Stomach (tissue), 4 donors: ENCODE measurements at regions not wholly inside any gene's neighbourhood (a gene's known extent, or its start where the extent isn't known, plus 50 kb on each side); places are given as distances from the start of the nearest gene placed in this dataset.

Source experiments
- CTCF ChIP-seq, 7 experiments: fragments of 450-650 bp in 4 of 7; fragments of 200-600 bp in 3 of 7; sonication (generic) in 3 of 7; IDR thresholded peaks; one replicate each; pipeline ENCODE4 v1.5.1; 2016 to 2019; ENCODE audit warnings: antibody characterized with exemption in 7 of 7, control low read depth in 2 of 7, mild to moderate bottlenecking in 1 of 7
- EP300 ChIP-seq: sonication (generic); formaldehyde crosslinking; IDR thresholded peaks from one replicate; pipeline ENCODE4 v1.6.1; 2017; ENCODE audit warnings: antibody characterized with exemption
- POLR2A ChIP-seq, 4 donors: fragments of 450-650 bp; IDR thresholded peaks; one replicate each; pipeline ENCODE4 v1.6.1; 2016; ENCODE audit warnings: antibody characterized with exemption in 4 of 4, control low read depth in 2 of 4, mild to moderate bottlenecking in 1 of 4, moderate library complexity in 1 of 4
- POLR2AphosphoS5 ChIP-seq, 3 donors: sonication (generic); formaldehyde crosslinking; IDR thresholded peaks; one replicate each; pipeline ENCODE4 v1.6.1; 2016; ENCODE audit warnings: antibody characterized with exemption in 3 of 3

GRCh38 chr16:54228325-54228724 is 58.3 kb downstream of the IRX3 start:
- TF ChIP-seq CTCF (IDR thresholded peaks at IDR 0.05), result no peak
- TF ChIP-seq POLR2AphosphoS5 (IDR thresholded peaks at IDR 0.05), result no peak
- no peak for TF ChIP-seq POLR2A (IDR thresholded peaks at IDR 0.05)
- no peak for TF ChIP-seq EP300
